ACHN (cell line): ENCODE measurements at regions not wholly inside any gene's neighbourhood (a gene's known extent, or its start where the extent isn't known, plus 50 kb on each side); places are given as distances from the start of the nearest gene placed in this dataset.

Source experiments
- DNase-seq: peaks from one replicate; pipeline ENCODE4 v3.0.0-alpha.2; 2015
- in situ Hi-C: cut with HindIII; loops from 2 replicates; pipeline ENCODE4 v1.10.0; 2017; ENCODE audit warnings: low sequenced_read_pairs, low pct_ligation_motif_present, low pct_unique_long_range_greater_than_20kb

GRCh38 chr3:110808630-110809029 is 263.0 kb upstream of the NECTIN3 start:
- in situ Hi-C loops = no loop called here

GRCh38 chr3:110810356-110810755 is 261.3 kb upstream of the NECTIN3 start:
- no peak for DNase-seq
- in situ Hi-C loops = no loop called here

More at GRCh38 chr3:110808630-110809029, 263.0 kb upstream of the NECTIN3 start:
- DNase-seq = no peak

GRCh38 chr3:110811050-110811449 is 260.6 kb upstream of the NECTIN3 start:
- in situ Hi-C loops = no loop called here
- peak; percentile 44 for DNase-seq

DNA sequence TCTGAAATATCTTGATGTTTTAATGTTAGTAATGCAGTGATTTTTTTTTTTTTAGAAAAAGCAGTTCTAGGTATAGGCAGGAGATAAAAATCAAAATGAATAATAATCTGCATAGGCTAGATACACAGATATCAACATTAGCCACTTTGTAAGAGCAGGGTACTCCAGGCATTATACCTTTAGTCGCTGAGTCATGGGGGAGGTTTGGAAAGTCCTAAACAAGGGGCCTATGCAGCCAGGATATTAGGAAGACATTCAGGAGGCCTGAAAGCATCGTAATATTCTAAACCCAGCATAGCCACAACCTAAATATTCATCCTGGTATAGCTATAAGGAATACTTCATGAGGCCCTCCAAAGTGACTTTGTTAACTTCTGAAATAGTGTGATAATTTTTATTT is 258.1 kb upstream of the NECTIN3 start:
- no peak for DNase-seq
- in situ Hi-C loops = no loop called here

- peak; percentile 24 for DNase-seq
Measured at GRCh38 chr3:110814170-110815007, 257.2 kb upstream of the NECTIN3 start.

DNA sequence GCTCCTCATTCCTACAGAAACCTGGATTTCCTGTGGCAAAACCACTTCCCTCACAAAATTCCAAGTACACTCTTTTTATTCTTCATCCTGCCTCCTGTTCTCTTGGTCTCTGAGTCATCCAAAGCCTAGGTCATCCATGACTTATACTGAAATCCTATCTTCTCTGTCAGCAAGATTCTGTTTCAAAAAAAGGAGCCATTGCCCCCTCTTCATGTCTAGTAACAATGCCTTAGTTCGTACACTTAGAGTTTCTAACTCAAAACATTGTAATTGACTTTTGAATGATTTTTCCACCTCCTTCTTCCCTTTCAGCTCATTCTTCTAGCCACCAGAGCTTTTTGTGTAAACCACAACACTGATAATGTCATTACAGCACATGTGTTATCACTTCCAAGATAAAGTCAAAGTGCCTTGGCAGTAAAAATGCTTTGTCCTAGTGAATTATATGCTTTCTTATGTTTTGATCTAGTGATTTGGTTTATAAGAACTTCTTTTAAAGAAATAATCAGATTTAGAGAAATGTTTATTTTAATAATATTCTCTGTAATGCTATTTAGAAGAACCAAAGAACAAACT is 256.5 kb upstream of the NECTIN3 start:
- in situ Hi-C loops = no loop called here

More at GRCh38 chr3:110814170-110815007, 257.2 kb upstream of the NECTIN3 start:
- in situ Hi-C loops = no loop called here

DNA sequence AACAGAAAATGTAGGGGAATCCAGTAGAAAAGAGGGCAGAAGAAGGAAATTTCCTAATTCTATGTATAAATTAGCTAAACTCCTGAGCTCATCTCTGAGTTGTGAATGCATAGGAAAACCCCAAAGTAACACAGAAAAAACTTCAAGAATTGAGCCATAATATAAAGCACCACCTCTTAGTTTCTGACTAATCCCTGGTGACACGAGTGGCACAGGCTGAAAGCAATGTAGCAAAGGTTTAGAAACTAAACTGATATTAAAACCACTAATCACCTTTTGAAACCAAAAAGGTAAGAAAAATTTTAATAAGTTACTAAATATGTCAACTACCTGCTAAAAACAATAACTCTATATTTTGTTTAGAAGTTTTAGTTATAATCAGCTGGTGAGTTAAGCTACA is 255.6 kb upstream of the NECTIN3 start:
- in situ Hi-C loops = no loop called here
- no peak for DNase-seq

More for the DNA sequence above, 256.5 kb upstream of the NECTIN3 start:
- DNase-seq = peak; percentile 7

DNA sequence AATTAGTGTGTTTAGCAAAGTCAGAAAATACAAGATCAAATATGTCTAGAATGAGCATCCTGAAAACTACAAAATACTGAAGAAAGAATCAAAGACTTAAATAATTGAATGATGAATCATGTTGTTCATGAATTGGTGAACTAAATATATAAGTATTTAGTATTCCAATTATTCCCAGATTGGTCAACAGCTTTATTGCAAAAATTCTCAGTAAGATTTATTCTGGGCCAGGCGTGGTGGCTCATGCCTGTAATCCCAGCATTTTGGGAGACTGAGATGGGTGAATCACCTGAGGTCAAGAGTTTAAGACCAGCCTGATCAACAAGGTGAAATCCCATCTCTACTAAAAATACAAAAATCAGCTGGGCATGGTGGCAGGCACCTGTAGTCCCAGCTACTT is 250.0 kb upstream of the NECTIN3 start:
- DNase-seq = no peak
- in situ Hi-C loops = no loop called here

- no peak for DNase-seq
- in situ Hi-C loops = no loop called here
Measured at GRCh38 chr3:110822971-110823370, 248.6 kb upstream of the NECTIN3 start.

- in situ Hi-C loops = no loop called here
- DNase-seq = no peak
Measured at GRCh38 chr3:110846971-110847370, 224.6 kb upstream of the NECTIN3 start.

GRCh38 chr3:110849064-110849463 is 222.6 kb upstream of the NECTIN3 start:
- in situ Hi-C loops = no loop called here
- DNase-seq = no peak

GRCh38 chr3:110851736-110852135 is 219.9 kb upstream of the NECTIN3 start:
- no peak for DNase-seq
- in situ Hi-C loops = no loop called here

DNA sequence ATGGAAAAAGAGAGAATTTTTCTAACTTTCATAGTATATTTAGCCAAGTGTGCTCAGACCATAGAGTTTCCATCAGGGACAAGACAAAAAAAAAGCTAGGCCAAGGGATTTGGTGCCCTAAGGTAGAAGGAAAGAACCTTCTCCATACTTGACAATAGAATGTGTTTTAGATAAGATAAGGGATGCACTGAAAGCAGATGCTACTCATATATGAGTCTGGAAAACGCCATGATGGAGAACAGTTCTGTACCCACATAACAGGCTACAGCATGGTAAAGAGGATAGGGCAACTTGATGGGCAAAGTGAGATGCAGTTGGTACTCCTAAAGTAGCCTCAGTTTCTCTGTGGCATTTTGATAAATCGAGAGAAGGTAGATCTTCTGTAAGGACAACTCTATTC is 216.4 kb upstream of the NECTIN3 start:
- in situ Hi-C loops = no loop called here
- no peak for DNase-seq

DNA sequence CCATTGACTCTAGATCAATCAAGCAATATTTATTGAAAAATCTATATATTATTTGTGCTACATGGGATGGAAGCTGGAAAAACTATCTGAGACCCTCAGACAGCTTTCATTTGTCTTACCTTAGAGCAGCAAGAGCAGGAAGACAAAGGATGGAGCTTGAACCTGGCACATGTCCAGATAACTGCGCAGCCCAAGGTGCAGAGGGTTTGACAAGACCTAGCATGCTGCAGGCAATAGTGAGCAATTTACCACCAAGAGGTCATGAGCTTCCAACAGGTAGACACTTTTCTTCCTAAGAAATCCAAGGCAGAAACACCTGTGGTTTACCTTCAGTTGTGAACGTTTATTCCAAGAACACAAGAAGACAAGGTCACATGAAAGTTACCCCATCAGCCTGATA is 214.7 kb upstream of the NECTIN3 start:
- no peak for DNase-seq
- in situ Hi-C loops = no loop called here

GRCh38 chr3:110858549-110858948 is 213.1 kb upstream of the NECTIN3 start:
- no peak for DNase-seq
- in situ Hi-C loops = no loop called here

DNA sequence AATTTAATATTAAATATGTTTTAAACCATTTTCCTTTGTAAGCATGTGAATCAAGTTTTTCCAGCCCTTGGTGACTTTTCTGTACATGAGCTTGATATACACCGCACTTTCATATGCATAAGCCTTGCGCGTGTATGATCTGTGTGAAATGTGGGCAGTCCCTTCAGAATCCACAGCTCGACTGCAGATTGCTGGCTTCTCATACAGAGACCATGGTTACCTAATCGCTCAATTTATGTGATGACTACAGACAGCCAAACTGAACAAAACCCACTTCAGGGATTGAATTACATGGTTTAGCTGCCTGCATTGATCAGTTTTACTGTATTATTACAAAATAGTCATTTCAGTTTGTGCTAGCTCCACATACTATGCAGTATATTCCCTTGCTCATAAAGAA is 212.3 kb upstream of the NECTIN3 start:
- no peak for DNase-seq
- in situ Hi-C loops = no loop called here

- in situ Hi-C loops = no loop called here
- DNase-seq = no peak
Measured at GRCh38 chr3:110859993-110860392, 211.6 kb upstream of the NECTIN3 start.

GRCh38 chr3:110865934-110866333 is 205.7 kb upstream of the NECTIN3 start:
- no peak for DNase-seq
- in situ Hi-C loops = no loop called here

GRCh38 chr3:110868106-110868505 is 203.5 kb upstream of the NECTIN3 start:
- no peak for DNase-seq
- in situ Hi-C loops = no loop called here

DNA sequence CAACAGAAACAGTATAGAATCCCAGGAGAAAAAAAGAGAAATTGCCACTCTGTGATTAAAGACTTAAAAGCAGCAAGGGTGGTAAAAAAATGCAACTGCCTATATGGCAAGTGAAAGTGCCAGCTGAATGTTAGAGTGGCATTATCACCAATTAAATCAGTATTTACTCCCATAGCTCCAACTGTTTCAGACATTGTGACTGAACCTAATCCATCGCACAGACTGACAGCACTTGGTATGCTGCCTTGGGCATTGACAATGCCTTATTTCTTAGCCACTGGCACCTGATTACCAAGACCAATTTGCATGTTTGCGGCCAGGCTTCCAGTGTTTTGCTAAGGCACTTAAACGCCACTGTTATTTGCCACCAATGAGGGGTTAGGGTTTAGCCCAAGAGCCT is 201.9 kb upstream of the NECTIN3 start:
- DNase-seq = no peak
- in situ Hi-C loops = no loop called here
